GM12878 (cell line): ENCODE measurements at regions not wholly inside any gene's neighbourhood (a gene's known extent, or its start where the extent isn't known, plus 50 kb on each side); places are given as distances from the start of the nearest gene placed in this dataset.

Experiments used
- ATAC-seq: fragments of 200-7000 bp; cut with Tn5 transposase; 3 replicates; pipeline ENCODE4 v1.9.1; 2020; ENCODE audit warnings: mild to moderate bottlenecking, moderate library complexity
- BruUV-seq: library from RNA; stranded (reverse); fragments of 400-500 nt; replicated peaks from 2 replicates; lab custom pipeline; 2021; lab: Mats Ljungman, UMichigan
- CTCF ChIA-PET: fragments of 300-600 bp; sonication (Branson Sonifier 250); formaldehyde crosslinking; extraction: SDS; loops from one replicate; lab custom pipeline; 2021; ENCODE audit warnings: inconsistent platforms; lab: Yijun Ruan, JAX
- POLR2A ChIA-PET: fragments of 350-600 bp; formaldehyde crosslinking; extraction: SDS; loops from one replicate; lab custom pipeline; 2021; ENCODE audit warnings: inconsistent platforms; lab: Charles Lee
- RAD21 ChIA-PET: fragments of 300-600 bp; sonication (Branson Sonifier 250); formaldehyde crosslinking; loops from one replicate; lab custom pipeline; 2023; ENCODE audit warnings: antibody characterized with exemption; ENCODE audit not compliant: unreplicated experiment; lab: Charles Lee
- SMC1A ChIA-PET: fragments of 300-600 bp; sonication (Branson Sonifier 250); formaldehyde crosslinking; loops from one replicate; lab custom pipeline; 2023; ENCODE audit not compliant: unreplicated experiment, uncharacterized antibody; lab: Charles Lee
- DNase-seq: peaks from one replicate; pipeline ENCODE4 v3.0.0-alpha.2; 2011; ENCODE audit warnings: low read depth, low spot score
- FAIRE-seq: peaks from 3 replicates; lab custom pipeline; 2011; peaks lifted over from hg19 to GRCh38; lab: Jason Lieb, UNC
- H2AFZ ChIP-seq: 2 replicates; pipeline ENCODE4 v1.6.0; 2011; ENCODE audit warnings: low read depth, low read length, control low read depth; ENCODE audit not compliant: control insufficient read depth
- H3K27ac ChIP-seq: 2 replicates; pipeline ENCODE4 v1.5.1; 2011; ENCODE audit warnings: control low read depth; ENCODE audit not compliant: control insufficient read depth, insufficient read depth
- H3K27me3 ChIP-seq, 2 experiments: replicated peaks in 1 of 2; 2 replicates each; pipeline versions ENCODE4 v1.6.0 to v1.6.1; 2011; ENCODE audit warnings: low read length in 1 of 2; ENCODE audit not compliant: control insufficient read depth in 2 of 2, insufficient read depth in 2 of 2
- H3K36me3 ChIP-seq, 2 experiments: 2 replicates each; pipeline ENCODE4 v1.5.1; 2011; ENCODE audit warnings: low read length in 1 of 2; ENCODE audit not compliant: control insufficient read depth in 2 of 2, insufficient read depth in 2 of 2
- H3K4me1 ChIP-seq: 2 replicates; pipeline ENCODE4 v1.6.1; 2011; ENCODE audit warnings: mild to moderate bottlenecking, low read length, moderate library complexity, mixed read lengths; ENCODE audit not compliant: control insufficient read depth, insufficient read depth
- H3K4me2 ChIP-seq: 2 replicates; pipeline ENCODE4 v1.6.0; 2011; ENCODE audit warnings: control low read depth; ENCODE audit not compliant: control insufficient read depth, insufficient read depth
- H3K4me3 ChIP-seq: fragments of 200-600 bp; sonication (generic); 2 replicates; pipeline ENCODE4 v1.5.1; 2016
- H3K79me2 ChIP-seq: 2 replicates; pipeline ENCODE4 v1.6.0; 2011; ENCODE audit warnings: low read length; ENCODE audit not compliant: control insufficient read depth, insufficient read depth
- H3K9ac ChIP-seq: 2 replicates; pipeline ENCODE4 v1.8.0; 2011; ENCODE audit warnings: low read length, control low read depth, mixed read lengths; ENCODE audit not compliant: control insufficient read depth, insufficient read depth
- H3K9me3 ChIP-seq: replicated peaks from 3 replicates; pipeline ENCODE4 v1.5.1; 2011; ENCODE audit warnings: mild to moderate bottlenecking, low read length; ENCODE audit not compliant: control insufficient read depth, insufficient read depth
- H4K20me1 ChIP-seq: 2 replicates; pipeline ENCODE4 v1.6.0; 2011; ENCODE audit not compliant: control insufficient read depth, insufficient read depth
- CREM ChIP-seq: IDR thresholded peaks from 2 replicates; pipeline ENCODE4 v1.6.1; 2014; ENCODE audit warnings: antibody characterized with exemption, low read depth
- FOS ChIP-seq: IDR thresholded peaks from 3 replicates; pipeline ENCODE4 v1.6.1; 2011; ENCODE audit warnings: borderline replicate concordance; ENCODE audit not compliant: insufficient read length; ENCODE audit errors: extremely low read depth
- HDAC6 ChIP-seq: fragments of 200-600 bp; sonication (generic); IDR thresholded peaks from one replicate; pipeline ENCODE4 v1.8.0; 2017; ENCODE audit warnings: antibody characterized with exemption; ENCODE audit not compliant: unreplicated experiment
- KDM1A ChIP-seq: fragments of 200-600 bp; sonication (generic); IDR thresholded peaks from 2 replicates; pipeline ENCODE4 v1.6.1; 2016; ENCODE audit warnings: borderline replicate concordance
- POLR2A ChIP-seq: IDR thresholded peaks from 2 replicates; pipeline ENCODE4 v1.6.1; 2011; ENCODE audit warnings: low read depth, mild to moderate bottlenecking, low read length
- SUPT20H ChIP-seq: IDR thresholded peaks from 2 replicates; pipeline ENCODE4 v1.6.1; 2011; ENCODE audit warnings: low read depth, mild to moderate bottlenecking, low read length, moderate library complexity, borderline replicate concordance; ENCODE audit not compliant: control insufficient read depth
- TCF3 ChIP-seq: IDR thresholded peaks from 2 replicates; pipeline ENCODE4 v1.6.1; 2012; ENCODE audit warnings: low read depth, mild to moderate bottlenecking, low read length, borderline replicate concordance; ENCODE audit not compliant: insufficient read depth
- YBX1 ChIP-seq: fragments of 450-650 bp; IDR thresholded peaks from 2 replicates; pipeline ENCODE4 v1.6.1; 2016; ENCODE audit warnings: antibody characterized with exemption
- WGBS: methylation state at CpG from one replicate; pipeline ENCODE4 v1.1.6; 2016; ENCODE audit warnings: low lambda C conversion rate; ENCODE audit not compliant: insufficient replicate concordance, insufficient coverage; ENCODE audit errors: missing lambda C conversion rate; 5-methylcytosine and 5-hydroxymethylcytosine counted together
- in situ Hi-C: fragments of 300-500 bp; cut with MboI; formaldehyde crosslinking; loops from 9 replicates; pipeline ENCODE4 v1.14.3; 2018; ENCODE audit warnings: mixed read lengths
- intact Hi-C: fragments of 100-400 bp; cut with micrococcal nuclease; formaldehyde crosslinking; loops from one replicate; pipeline ENCODE4 v1.14.2; 2022; ENCODE audit not compliant: unreplicated experiment
- TF ChIP-seq, protein P1 (sequence below): IDR thresholded peaks from 2 replicates; pipeline ENCODE4 v1.6.1; 2012; ENCODE audit warnings: low read length, inconsistent platforms
- TF ChIP-seq, protein P2 (sequence below): fragments of 450-650 bp; IDR thresholded peaks from 2 replicates; pipeline ENCODE4 v1.6.1; 2018; ENCODE audit warnings: borderline replicate concordance, mild to moderate bottlenecking; ENCODE audit not compliant: partially characterized antibody
- TF ChIP-seq, protein P3 (sequence below): IDR thresholded peaks from 2 replicates; pipeline ENCODE4 v1.6.1; 2012; ENCODE audit warnings: low read depth, low read length, improper control_type of control experiment

- FAIRE-seq, result no peak
- ChIA-PET POLR2A (no interaction called here), CTCF (no interaction called here), SMC1A (no interaction called here), RAD21 (no interaction called here)
- Histone ChIP-seq H3K36me3 (no peaks in the 10 kb centered on the region), H3K27ac (no peak overlapping the region), H3K4me1 (no peaks in the 10 kb centered on the region), H3K9ac (no peak overlapping the region), H2AFZ (no peak overlapping the region), H3K27me3 (no peaks in the 10 kb centered on the region), H3K4me2 (no peak overlapping the region), H3K9me3 (no peaks in the 10 kb centered on the region), H4K20me1 (no peaks in the 10 kb centered on the region), H3K4me3 (no peak overlapping the region), H3K79me2 (no peaks in the 10 kb centered on the region)
- no peak for ATAC-seq
- in situ Hi-C loops (no loop called here), intact Hi-C loops (no loop called here)
- WGBS, result 56% methylated on average over 7 of the region's 7 CpGs
- no TSS peak for BruUV-seq
- TF ChIP-seq TCF3, result no peak
- no peak for TF ChIP-seq HDAC6
- TF ChIP-seq SUPT20H, result no peak
- no peak for TF ChIP-seq POLR2A
- TF ChIP-seq FOS, result no peak
- TF ChIP-seq, protein P1, sequence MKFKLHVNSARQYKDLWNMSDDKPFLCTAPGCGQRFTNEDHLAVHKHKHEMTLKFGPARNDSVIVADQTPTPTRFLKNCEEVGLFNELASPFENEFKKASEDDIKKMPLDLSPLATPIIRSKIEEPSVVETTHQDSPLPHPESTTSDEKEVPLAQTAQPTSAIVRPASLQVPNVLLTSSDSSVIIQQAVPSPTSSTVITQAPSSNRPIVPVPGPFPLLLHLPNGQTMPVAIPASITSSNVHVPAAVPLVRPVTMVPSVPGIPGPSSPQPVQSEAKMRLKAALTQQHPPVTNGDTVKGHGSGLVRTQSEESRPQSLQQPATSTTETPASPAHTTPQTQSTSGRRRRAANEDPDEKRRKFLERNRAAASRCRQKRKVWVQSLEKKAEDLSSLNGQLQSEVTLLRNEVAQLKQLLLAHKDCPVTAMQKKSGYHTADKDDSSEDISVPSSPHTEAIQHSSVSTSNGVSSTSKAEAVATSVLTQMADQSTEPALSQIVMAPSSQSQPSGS, result no peak
- TF ChIP-seq KDM1A, result no peak
- DNase-seq, result no peak
Measured at GRCh38 chr5:61884252-61884855, 421.7 kb upstream of the KIF2A start.

GRCh38 chr5:61886214-61886613 lies 419.8 kb upstream of the KIF2A start:
- no peak for FAIRE-seq
- TF ChIP-seq, protein P2, sequence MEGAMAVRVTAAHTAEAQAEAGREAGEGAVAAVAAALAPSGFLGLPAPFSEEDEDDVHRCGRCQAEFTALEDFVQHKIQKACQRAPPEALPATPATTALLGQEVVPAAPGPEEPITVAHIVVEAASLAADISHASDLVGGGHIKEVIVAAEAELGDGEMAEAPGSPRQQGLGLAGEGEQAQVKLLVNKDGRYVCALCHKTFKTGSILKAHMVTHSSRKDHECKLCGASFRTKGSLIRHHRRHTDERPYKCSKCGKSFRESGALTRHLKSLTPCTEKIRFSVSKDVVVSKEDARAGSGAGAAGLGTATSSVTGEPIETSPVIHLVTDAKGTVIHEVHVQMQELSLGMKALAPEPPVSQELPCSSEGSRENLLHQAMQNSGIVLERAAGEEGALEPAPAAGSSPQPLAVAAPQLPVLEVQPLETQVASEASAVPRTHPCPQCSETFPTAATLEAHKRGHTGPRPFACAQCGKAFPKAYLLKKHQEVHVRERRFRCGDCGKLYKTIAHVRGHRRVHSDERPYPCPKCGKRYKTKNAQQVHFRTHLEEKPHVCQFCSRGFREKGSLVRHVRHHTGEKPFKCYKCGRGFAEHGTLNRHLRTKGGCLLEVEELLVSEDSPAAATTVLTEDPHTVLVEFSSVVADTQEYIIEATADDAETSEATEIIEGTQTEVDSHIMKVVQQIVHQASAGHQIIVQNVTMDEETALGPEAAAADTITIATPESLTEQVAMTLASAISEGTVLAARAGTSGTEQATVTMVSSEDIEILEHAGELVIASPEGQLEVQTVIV, result no peak
- TF ChIP-seq, protein P3, sequence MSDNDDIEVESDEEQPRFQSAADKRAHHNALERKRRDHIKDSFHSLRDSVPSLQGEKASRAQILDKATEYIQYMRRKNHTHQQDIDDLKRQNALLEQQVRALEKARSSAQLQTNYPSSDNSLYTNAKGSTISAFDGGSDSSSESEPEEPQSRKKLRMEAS, result no peak
- TF ChIP-seq CREM (no peak), YBX1 (no peak)

More at GRCh38 chr5:61886214-61886613, 419.8 kb upstream of the KIF2A start:
- Histone ChIP-seq H3K4me3 (no peak overlapping the region), H3K36me3 (no peaks in the 10 kb centered on the region), H2AFZ (no peak overlapping the region), H3K27ac (no peak overlapping the region), H3K9ac (no peak overlapping the region), H3K9me3 (no peaks in the 10 kb centered on the region), H3K27me3 (no peaks in the 10 kb centered on the region), H4K20me1 (no peaks in the 10 kb centered on the region), H3K4me1 (no peaks in the 10 kb centered on the region), H3K4me2 (no peak overlapping the region), H3K79me2 (no peaks in the 10 kb centered on the region)
- intact Hi-C loops, result no loop called here
- ATAC-seq (no peak), DNase-seq (no peak)
- ChIA-PET RAD21 (no interaction called here), CTCF (no interaction called here), POLR2A (no interaction called here), SMC1A (interaction anchor here (0.9 to 1.1 kb wide), 2 partner anchors 9 to 18 kb away, joined by 3 read pairs; no protein-coding TSS in a partner anchor)
- in situ Hi-C loops, result no loop called here
- no TSS peak for BruUV-seq
